Endodermal cell (in vitro differentiated cells): ENCODE measurements at regions not wholly inside any gene's neighbourhood (a gene's known extent, or its start where the extent isn't known, plus 50 kb on each side); places are given as distances from the start of the nearest gene placed in this dataset.
A peak's percentile ranks its signal among the peaks of the same experiment; 100 is the strongest.

Source experiments
- DNase-seq: peaks from one replicate; pipeline ENCODE4 v3.0.0-alpha.2; 2017
- H3K27ac ChIP-seq: 2 replicates; pipeline ENCODE4 v1.5.1; 2013; ENCODE audit warnings: mild to moderate bottlenecking, low read depth, low read length, moderate library complexity
- H3K27me3 ChIP-seq: 2 replicates; pipeline ENCODE4 v1.6.1; 2013; ENCODE audit warnings: mild to moderate bottlenecking, low read length, moderate library complexity; ENCODE audit not compliant: insufficient read depth, control insufficient read depth, poor library complexity, severe bottlenecking
- H3K36me3 ChIP-seq: 2 replicates; pipeline ENCODE4 v1.7.0; 2013; ENCODE audit warnings: mild to moderate bottlenecking, low read length, moderate library complexity; ENCODE audit not compliant: control insufficient read depth, insufficient read depth
- H3K4me1 ChIP-seq: one replicate; pipeline ENCODE4 v1.7.0; 2013; ENCODE audit warnings: low read length; ENCODE audit not compliant: control insufficient read depth, insufficient read depth
- H3K4me3 ChIP-seq: 2 replicates; pipeline ENCODE4 v1.5.1; 2013; ENCODE audit warnings: mild to moderate bottlenecking, low read length, moderate library complexity
- H3K9ac ChIP-seq: 2 replicates; pipeline ENCODE4 v1.6.1; 2013; ENCODE audit warnings: mild to moderate bottlenecking, low read length, moderate library complexity; ENCODE audit not compliant: poor library complexity, severe bottlenecking; ENCODE audit errors: extremely low read depth
- H3K9me3 ChIP-seq: 2 replicates; pipeline ENCODE4 v1.6.1; 2013; ENCODE audit warnings: mild to moderate bottlenecking, low read length, moderate library complexity; ENCODE audit not compliant: control insufficient read depth
- H3K27ac Mint-ChIP-seq: 2 replicates; pipeline ENCODE4 v1.8.0; 2020; ENCODE audit warnings: mixed read lengths
- H3K27me3 Mint-ChIP-seq: 2 replicates; pipeline ENCODE4 v1.8.0; 2021; ENCODE audit warnings: mild to moderate bottlenecking, mixed read lengths; ENCODE audit not compliant: insufficient read depth
- H3K36me3 Mint-ChIP-seq: 2 replicates; pipeline ENCODE4 v1.8.0; 2020; ENCODE audit warnings: low read depth, mixed read lengths
- H3K4me1 Mint-ChIP-seq: 2 replicates; pipeline ENCODE4 v1.8.0; 2020; ENCODE audit warnings: mixed read lengths
- H3K4me3 Mint-ChIP-seq: 2 replicates; pipeline ENCODE4 v1.8.0; 2020; ENCODE audit warnings: mild to moderate bottlenecking, moderate library complexity, mixed read lengths
- H3K9me3 Mint-ChIP-seq: 2 replicates; pipeline ENCODE4 v1.8.0; 2020; ENCODE audit warnings: mild to moderate bottlenecking, mixed read lengths
- WGBS, 2 experiments: methylation state at CpG; one replicate each; pipeline versions ENCODE4 v1.1.5 to v1.1.7; 2013; ENCODE audit warnings: missing lambda C conversion rate in 2 of 2, mixed read lengths in 1 of 2; ENCODE audit not compliant: insufficient coverage in 1 of 2, insufficient read length in 1 of 2; 5-methylcytosine and 5-hydroxymethylcytosine counted together
- TF ChIP-seq, protein P1 (sequence below): fragments of 200-600 bp; sonication (generic); conservative IDR thresholded peaks from 2 replicates; pipeline ENCODE4 v1.5.0; 2021; ENCODE audit warnings: antibody characterized with exemption, mild to moderate bottlenecking

GRCh38 chr22:19655399-19655798, 58.9 kb upstream of the SEPTIN5 start:
- Histone ChIP-seq H3K4me3 (no peak overlapping the region), H3K4me1 (no peaks in the 10 kb centered on the region), H3K27me3 (peaks cover 27% of the 10 kb centered on the region), H3K9me3 (no peaks in the 10 kb centered on the region), H3K9ac (no peak overlapping the region), H3K36me3 (no peaks in the 10 kb centered on the region), H3K27ac (no peak overlapping the region)
- H3K9me3 Mint-ChIP-seq = no peaks in the 10 kb centered on the region
- H3K4me1 Mint-ChIP-seq = no peaks in the 10 kb centered on the region
- H3K36me3 Mint-ChIP-seq = no peaks in the 10 kb centered on the region
- peak; percentile 29 for DNase-seq
- TF ChIP-seq, protein P1, sequence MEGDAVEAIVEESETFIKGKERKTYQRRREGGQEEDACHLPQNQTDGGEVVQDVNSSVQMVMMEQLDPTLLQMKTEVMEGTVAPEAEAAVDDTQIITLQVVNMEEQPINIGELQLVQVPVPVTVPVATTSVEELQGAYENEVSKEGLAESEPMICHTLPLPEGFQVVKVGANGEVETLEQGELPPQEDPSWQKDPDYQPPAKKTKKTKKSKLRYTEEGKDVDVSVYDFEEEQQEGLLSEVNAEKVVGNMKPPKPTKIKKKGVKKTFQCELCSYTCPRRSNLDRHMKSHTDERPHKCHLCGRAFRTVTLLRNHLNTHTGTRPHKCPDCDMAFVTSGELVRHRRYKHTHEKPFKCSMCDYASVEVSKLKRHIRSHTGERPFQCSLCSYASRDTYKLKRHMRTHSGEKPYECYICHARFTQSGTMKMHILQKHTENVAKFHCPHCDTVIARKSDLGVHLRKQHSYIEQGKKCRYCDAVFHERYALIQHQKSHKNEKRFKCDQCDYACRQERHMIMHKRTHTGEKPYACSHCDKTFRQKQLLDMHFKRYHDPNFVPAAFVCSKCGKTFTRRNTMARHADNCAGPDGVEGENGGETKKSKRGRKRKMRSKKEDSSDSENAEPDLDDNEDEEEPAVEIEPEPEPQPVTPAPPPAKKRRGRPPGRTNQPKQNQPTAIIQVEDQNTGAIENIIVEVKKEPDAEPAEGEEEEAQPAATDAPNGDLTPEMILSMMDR = no peak
- peaks cover 5% of the 10 kb centered on the region for H3K27me3 Mint-ChIP-seq
- H3K27ac Mint-ChIP-seq = no peak overlapping the region
- WGBS, 2 experiments = 75% methylated on average over 4 to 5 of the region's 5 CpGs
- H3K4me3 Mint-ChIP-seq = no peak overlapping the region

GRCh38 chr22:19656541-19657251, 57.6 kb upstream of the SEPTIN5 start:
- TF ChIP-seq, protein P1 = no peak
- Mint-ChIP-seq H3K9me3 (no peaks in the 10 kb centered on the region), H3K27me3 (peaks cover 5% of the 10 kb centered on the region), H3K4me3 (no peak overlapping the region), H3K36me3 (no peaks in the 10 kb centered on the region), H3K4me1 (no peaks in the 10 kb centered on the region), H3K27ac (no peak overlapping the region)
- H3K27ac ChIP-seq = no peak overlapping the region
- peaks cover 21% of the 10 kb centered on the region for H3K27me3 ChIP-seq
- H3K9ac ChIP-seq = no peak overlapping the region
- peak; percentile 27 for DNase-seq
- WGBS, 2 experiments = 89 to 94% methylated on average over 16 to 21 of the region's 21 CpGs
- H3K4me1 ChIP-seq = no peaks in the 10 kb centered on the region
- H3K4me3 ChIP-seq = no peak overlapping the region
- no peaks in the 10 kb centered on the region for H3K36me3 ChIP-seq
- no peaks in the 10 kb centered on the region for H3K9me3 ChIP-seq

DNA sequence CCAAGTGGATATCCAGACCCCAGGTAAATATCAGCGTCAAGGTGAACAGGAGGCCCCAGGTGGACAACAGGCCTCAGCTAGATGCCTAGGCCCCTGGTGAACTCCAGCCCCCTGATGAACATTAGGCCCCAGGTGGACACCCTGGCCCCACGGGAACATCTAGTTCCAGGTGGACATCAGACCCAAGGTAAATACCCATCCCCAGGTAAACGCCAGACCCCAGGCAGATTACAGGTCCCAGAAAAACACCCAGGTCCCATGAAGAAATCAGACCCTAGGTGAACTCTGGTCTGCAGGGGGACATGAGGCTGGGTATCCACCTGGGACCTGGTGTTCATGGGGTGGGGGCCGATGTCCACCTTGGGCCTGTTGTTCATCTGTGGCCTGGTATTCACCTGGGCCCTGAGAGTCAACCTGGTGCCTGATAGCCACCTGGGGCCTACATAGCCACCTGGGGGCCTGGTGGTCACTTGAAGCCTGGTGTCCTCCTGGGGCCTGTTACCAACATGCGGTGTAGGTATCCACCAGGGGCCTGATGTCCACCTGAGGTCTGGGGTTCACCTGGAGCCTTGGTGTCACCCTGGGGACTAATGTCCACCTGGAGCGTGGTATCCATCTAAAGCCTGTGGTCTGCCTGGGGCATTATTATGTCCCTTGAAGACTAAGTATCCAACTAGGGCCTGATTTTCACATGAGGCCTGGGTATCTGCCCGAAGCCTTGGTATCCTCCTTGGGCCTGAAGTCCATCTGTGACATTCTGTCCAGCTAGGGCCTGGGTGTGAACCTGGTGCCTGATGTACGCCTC, 56.8 kb upstream of the SEPTIN5 start:
- H3K36me3 Mint-ChIP-seq = no peaks in the 10 kb centered on the region
- no peak overlapping the region for H3K4me3 ChIP-seq
- H3K27me3 ChIP-seq = peaks cover 13% of the 10 kb centered on the region
- H3K4me1 ChIP-seq = no peaks in the 10 kb centered on the region
- WGBS, 2 experiments = 92 to 100% methylated on average over 5 to 8 of the region's 8 CpGs
- no peaks in the 10 kb centered on the region for H3K9me3 ChIP-seq
- TF ChIP-seq, protein P1 = no peak
- H3K4me1 Mint-ChIP-seq = no peaks in the 10 kb centered on the region
- H3K4me3 Mint-ChIP-seq = no peak overlapping the region
- H3K9ac ChIP-seq = no peak overlapping the region
- no peaks in the 10 kb centered on the region for H3K9me3 Mint-ChIP-seq
- H3K27me3 Mint-ChIP-seq = peaks cover 4% of the 10 kb centered on the region
- H3K27ac ChIP-seq = no peak overlapping the region
- H3K36me3 ChIP-seq = no peaks in the 10 kb centered on the region
- H3K27ac Mint-ChIP-seq = no peak overlapping the region
- peak; percentile 15 for DNase-seq
